Right renal pelvis (tissue), 4 donors: ENCODE measurements at regions not wholly inside any gene's neighbourhood (a gene's known extent, or its start where the extent isn't known, plus 50 kb on each side); places are given as distances from the start of the nearest gene placed in this dataset.
"Not testable (repeated sequence)": the region's sequence is repeated elsewhere in the genome, so short reads cannot be mapped to it uniquely, and the experiment has no call there.

ENCODE experiments used
- DNase-seq, 4 donors: peaks; one replicate each; pipeline ENCODE4 v3.0.0-alpha.2; 2013; ENCODE audit warnings: low read depth in 4 of 4, low spot score in 3 of 4, missing footprints in 1 of 4

DNA sequence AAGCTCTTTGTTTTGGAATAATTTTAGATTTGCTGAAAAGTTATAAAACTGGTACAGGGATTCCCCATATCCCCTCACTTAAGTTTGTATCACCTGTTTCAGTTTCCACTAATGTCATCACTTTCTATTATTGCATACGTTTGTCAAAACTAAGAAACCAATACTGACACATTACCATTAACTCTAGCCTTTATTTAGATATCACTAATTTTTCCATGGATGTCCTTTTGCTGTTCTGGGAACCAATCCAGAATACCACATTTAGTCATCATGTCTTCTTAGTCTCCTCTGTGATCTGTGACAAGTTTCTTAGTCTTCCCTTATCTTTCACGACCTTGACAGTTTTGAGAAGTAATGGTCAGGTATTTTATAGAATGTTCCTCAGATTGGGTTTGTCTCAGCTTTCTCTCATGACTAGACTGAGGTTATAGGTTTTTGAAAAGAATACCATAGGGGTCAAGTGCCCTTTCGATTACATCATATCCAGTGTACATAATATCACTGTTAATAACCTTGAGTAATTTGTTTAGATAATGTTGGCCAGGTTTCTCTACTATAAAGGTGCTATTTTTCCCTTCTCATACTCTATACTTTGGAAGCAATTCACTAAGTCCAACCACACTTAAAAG is 51.9 kb upstream of the NMUR2 start:
- no peak for DNase-seq

DNA sequence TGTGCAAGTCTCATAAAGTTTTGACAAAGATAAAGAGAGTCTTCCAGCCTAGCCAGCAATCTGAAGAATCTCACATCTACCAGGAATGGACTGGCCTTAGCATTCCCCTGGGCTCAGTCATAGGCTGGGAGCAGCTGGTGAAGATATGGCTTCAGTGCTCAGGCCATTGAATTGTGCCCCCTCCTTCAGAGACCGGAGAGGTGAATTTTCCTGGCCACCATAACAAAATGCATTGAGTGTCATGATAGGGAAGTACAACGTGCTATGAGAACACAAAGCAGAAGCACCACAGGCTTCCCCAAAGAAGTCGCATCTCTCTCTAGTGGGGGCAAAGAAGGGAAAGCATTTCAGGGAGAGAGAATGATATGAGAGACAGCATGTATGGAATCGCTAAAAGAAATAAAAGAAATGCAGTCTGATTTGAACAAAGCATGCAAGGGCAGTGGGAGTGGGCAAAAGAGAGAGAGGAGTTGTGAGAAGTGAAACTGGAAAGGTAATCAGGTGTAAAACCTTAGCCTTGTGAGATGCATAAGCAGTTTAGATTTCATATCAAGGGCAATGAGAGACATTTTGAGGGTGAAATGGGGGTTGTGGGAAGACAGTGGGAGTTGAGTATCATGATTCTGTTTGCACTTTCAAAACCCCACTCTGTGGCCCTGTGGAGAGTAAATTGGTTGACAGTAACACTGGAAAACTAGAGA is 57.1 kb upstream of the NMUR2 start:
- peak in 2 of 4 donors; percentile 1 to 3 for DNase-seq

DNA sequence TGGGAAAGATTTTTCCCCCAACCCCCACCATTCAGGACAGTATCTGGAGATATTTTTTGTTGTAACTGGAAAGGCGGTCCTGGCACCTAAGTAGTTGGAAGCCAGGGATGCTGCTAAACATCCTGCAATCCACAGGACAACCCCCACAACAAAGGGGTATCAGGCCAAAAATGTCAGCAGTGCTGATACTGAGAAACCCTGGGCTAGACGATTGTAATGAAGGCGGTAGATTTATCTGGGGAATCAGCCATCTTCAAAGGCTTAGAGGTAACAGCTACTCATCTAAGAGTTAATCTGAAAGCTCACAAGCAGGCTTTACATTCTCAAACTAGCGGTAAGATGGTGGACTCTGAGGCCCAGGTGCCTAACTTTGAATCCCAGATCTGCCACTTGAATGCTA is 59.0 kb upstream of the NMUR2 start:
- no peak for DNase-seq

DNA sequence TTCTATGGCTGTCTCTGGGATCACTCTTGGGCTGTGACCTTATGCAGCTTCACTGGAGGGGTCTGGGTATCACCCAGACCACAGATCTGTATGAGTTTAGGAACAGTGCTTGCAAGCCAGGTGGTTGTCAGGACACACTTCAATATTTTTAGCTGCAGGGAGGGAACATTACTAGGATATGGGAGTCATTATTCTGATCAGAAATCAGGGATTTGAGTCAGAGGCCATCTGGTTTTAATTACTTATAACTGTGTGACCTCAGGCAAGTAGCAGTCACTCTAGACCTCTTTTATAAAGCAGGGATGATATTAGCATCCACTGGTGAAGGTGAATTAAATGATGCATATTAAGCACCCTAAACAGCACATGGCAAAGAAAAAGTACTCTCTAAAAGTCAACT is 60.1 kb upstream of the NMUR2 start:
- no peak for DNase-seq

DNA sequence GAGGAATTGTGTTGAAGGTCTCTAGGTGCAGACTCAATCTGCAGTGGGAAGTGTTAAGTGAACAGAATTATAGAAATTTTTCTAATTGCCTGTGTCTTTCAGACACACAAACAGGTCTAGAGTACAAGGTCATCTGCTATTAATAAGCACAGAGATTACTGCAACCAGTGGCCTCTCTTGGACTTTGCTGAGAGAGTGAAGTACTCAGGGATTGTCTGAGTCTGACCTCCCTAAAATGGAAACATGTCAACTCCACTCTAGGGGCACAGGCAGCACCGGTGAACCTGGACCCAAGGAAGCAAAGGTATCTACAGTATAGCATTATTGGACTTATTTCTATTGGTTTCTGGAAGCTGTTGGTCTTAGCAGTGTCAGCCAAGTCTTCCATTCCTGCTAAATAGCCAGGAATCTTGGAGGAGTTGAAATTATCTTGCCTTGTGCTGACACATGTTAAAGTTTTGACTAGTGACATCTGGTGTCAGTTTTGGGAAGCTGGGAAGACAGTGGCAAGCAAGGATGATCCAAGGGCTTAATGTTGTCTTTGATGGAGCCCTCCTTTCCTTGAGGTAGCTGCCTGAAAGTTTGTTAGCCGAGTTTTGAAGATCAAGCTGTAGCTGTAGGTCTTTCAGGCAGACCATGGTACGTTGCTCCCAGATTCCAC is 61.1 kb upstream of the NMUR2 start:
- no peak for DNase-seq

DNA sequence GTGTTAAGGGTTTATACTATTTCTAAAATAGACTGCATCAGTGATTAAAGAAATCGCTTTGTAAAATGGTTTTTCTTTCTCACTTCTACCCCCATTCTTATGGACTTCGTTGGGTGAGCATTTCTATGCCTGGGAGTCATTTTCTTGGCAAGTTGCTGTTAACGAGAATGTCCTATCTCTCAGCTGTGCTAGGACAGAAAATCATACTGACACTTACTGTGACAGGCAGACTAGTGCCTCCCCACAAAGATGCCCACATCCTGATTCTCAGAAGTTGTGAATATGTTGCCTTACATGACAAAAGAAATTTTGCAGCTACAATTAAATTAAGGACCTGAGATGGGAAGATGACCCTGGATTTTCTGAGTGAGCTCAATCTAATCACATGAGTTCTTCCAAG is 65.1 kb upstream of the NMUR2 start:
- no peak for DNase-seq

DNA sequence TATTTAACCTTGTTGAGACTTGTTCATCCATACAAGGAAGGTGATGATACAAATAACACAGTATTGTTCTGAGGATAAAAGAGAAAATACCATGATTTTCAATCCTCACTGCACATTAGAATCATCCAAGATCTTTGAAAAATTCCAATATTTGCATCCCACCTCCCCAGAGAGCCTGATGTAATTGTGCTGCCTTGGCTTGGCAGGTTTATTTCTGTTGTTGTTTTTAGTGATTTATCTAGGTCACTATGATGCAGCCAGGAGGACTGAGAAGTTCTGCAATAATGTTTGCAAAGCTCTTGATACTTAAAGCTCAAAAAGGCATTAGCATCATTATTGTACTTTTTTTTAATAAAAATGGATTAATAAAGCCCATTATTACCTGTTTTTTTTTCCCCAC is 67.0 kb upstream of the NMUR2 start:
- DNase-seq, result no peak

DNA sequence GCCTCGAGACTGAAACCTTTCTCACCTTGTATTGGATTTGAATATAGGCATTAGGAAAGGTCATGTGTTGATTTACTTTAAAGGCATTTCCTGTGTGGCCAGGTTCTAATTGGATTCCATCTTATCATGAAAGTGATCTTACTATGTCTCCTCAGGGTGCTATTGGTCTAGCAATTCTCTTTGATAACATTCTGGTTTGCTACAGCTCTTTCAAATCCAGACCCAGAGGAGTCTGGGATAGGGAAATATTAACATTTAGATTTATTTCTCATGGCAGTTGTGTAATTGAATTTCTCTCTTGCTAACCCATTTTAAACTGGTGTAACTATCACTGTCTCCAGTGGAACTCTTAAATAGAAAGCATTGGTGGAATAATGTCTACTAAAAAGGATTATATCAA is 69.9 kb upstream of the NMUR2 start:
- no peak for DNase-seq

DNA sequence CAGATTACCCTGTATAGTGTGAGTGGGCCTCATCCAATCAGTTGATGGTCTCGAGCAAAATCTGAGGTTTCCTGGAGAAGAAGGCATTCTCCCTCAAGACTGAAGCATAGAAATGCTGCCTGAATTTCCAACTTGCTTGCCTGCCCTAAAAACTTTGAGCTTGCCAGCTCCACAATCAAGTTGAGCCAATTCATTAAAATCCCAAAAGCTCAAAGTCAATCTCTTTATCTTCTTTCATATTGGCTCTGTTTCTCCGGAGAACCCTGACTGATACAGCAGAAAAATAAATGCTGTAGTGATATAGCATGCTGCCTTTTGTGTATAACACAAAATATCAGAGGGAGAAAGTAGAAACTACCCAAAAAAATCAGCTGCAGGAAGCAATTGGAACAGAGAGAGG is 72.5 kb upstream of the NMUR2 start:
- DNase-seq, result no peak

DNA sequence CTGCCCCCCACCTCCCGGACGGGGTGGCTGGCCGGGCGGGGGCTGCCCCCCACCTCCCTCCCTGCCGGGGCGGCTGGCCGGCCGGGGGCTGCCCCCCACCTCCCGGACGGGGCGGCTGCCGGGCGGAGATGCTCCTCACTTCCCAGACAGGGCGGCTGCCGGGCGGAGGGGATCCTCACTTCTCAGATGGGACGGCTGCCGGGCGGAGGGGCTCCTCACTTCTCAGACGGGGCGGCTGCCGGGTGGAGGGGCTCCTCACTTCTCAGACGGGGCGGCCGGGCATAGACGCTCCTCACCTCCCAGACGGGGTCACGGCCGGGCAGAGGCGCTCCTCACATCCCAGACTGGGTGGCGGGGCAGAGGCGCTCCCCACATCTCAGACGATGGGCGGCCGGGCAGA is 74.8 kb upstream of the NMUR2 start:
- not testable (repeated sequence) for DNase-seq

DNA sequence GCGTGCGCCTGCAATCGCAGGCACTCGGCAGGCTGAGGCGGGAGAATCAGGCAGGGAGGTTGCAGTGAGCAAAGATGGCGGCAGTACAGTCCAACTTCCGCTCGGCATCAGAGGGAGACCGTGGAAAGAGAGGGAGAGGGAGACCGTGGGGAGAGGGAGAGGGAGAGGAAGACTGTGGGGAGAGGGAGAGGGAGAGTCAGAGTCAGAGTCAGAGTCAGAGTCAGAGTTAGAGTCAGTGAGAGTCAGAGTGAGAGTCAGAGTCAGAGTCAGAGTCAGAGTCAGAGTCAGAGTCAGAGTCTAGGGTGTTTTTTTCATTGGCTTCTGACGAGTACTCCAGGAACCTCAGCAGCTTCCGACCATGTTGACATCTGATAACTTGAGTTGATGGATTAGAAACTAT is 75.6 kb upstream of the NMUR2 start:
- DNase-seq, result not testable (repeated sequence)

DNA sequence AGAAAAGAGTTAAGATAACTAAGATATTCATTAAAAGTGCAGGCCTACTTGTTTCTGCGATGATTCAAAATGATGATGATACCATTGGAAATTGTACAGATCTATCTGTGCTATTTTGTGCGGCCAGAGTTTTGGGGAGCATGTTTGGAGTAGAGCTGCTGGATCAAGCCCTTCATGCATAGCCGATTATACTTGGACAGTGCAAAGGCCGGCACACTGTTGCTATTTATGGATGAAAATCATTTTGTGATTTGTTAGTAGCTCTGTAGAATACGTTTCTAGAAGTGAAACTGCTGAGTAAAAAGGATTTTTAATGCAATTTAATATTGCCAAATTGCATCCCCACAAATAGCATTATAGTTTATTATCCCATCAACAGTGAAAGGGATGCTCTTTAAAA is 82.1 kb upstream of the NMUR2 start:
- no peak for DNase-seq

DNA sequence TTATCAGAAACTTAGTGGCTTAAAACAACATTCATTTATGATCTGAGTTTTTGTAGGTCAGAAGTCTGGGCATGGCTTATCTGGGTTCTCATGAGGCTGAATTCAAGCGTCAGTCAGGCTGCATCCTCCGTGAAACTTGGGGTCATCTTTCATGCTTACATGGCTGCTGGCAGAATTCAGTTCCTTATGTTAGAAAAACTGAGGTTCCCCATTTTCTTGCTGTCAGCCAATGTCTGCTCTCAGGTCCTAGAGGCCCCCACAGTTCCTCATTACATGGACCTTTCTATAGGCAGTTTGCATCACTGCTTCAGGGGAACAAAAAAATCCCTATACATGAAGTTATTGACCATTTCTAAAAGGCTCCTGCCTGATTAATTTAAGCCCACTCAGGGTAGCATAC is 83.8 kb upstream of the NMUR2 start:
- no peak for DNase-seq

DNA sequence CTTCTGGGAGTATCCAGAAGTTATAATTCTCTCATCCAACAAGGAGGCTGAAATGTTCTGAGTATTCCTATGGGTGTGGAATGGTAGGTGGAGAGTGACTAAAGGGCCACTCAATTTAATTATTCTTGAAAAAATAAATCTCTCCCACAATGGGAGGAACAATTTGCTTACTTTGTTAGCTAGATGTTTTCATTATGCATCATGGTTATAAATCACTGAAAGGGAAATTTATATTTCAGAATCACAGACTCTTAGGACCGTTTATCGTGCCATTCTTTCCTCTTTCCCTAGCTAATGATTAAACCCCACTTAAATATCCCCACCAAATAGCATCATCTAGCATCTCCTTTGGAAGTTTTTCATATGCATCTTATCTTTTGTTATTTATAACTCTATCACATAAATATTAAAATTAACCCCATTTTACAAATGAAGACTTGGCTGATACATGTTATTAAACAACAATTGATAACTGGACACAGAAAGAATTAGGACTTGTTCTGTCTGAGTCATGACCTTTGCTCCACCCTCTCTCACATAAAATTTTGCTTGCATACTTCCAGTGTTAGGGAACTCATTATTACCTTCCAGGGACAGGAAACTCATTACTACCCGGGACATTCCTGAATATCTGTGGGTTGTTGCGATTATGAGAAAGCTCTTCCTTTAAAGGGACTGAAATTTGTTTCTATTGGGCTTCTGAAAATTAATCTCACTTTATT is 94.9 kb upstream of the NMUR2 start:
- DNase-seq, result no peak

DNA sequence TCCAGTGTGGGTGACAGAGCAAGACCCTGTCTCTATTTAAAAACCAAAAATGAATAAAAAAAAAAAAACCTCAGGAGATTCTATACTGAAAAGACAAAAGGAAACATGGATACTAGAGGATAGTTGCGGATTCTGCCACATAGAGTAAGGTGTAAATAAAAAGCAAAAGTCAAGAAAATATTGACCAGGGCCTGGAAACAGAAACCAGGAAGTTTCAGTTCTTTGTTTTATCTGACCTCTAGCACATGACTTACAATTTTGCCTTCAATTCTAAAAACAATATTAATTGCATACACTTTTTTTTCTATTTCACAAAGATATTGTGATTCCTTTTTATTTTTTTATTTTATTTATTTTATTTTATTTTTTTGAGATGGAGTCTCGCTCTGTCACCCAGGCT is 96.2 kb upstream of the NMUR2 start:
- DNase-seq, result no peak

DNA sequence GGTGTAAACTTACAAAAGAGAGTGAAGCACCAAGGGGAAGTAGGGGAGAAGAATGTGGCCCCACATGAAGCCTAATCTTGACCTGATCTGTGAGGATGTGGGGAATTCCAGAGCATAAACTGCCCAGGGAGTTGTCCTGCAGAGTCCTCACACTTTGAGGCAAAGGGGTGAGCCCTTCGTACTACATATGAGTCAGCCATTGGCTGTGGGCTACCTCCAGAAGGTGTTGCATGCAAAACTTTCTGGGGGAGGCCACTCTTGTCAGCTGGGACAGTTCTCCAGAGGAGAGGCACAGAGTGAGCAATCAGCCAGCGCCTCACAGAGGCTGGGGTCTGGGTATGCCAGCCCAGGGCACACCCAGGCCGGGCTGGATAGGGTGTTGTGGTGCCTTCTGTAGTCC is 98.1 kb upstream of the NMUR2 start:
- DNase-seq, result no peak

DNA sequence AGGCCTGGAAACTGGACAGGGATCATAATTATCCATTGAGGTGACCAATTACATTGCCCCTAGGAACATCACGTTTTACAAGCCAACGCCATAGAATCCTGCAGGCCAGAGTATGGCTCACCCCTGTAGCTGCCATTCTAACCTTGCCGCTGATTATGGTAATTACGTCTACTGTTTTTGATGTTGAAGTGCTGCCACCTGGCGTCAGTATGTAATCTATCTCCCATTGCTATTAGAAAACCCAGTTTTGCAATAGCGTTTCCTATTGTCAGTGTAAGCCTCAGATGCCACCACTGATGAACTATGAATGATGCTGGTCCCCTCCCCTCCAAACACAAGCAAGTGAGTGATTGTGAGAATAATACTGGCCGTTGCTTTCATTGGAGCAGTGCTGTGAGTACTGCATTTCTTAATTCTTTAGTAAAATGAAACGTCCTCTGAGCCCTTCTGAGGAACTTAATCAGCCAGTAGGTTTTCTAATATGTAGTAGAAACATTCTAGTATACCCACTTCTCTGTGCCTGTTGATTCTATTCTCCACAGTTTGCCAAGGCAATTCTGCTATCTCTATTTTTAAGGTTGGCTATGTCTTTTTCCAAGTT is 100.5 kb upstream of the NMUR2 start:
- DNase-seq, result peak in 3 of 4 donors; percentile 14 to 21 (median 20)

DNA sequence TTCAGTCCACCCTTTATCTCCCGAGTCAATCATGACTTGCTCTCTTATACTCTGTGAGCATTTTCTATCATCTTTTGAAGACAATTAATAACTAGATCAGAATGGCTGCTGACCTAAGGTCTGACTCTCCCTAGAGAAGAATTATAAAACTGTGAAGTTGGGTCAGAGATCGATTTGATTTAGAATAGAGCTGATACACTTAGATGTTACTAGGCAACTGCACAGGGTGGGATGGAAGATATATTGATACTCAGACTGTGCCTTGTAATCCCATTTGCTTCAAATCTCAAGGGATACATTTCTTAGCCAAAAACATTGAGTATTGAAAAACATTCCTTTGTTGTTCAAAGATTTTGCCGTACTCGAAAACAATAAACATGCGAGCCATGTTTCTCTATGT is 106.0 kb upstream of the NMUR2 start:
- no peak for DNase-seq

DNA sequence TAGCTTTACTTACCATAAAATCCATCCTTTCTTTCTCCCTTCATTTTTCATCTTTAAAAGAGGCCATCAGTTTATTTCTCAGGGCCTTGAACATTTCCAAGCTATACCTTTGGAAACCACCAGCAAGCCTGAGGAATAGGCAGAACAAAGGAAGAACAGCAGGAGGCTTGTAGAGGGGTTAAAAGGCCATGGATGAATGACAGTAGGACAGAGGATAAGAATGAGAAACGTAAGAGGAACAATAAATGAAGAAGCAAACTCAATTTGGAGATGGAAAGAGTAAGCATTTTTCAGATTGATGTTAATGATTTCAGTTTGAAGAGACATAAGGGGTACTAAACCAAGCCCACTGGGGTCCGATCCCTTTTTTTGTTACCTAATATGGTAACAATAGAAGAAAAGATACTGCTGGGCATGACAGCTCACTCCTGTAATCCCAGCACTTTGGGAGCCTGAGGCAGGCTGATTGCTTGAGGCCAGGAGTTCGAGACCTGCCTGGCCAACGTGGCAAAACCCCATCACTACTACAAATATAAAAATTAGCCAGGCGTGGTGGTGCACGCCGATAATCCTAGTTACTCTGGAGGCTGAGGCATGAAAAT is 106.6 kb upstream of the NMUR2 start:
- DNase-seq, result no peak

DNA sequence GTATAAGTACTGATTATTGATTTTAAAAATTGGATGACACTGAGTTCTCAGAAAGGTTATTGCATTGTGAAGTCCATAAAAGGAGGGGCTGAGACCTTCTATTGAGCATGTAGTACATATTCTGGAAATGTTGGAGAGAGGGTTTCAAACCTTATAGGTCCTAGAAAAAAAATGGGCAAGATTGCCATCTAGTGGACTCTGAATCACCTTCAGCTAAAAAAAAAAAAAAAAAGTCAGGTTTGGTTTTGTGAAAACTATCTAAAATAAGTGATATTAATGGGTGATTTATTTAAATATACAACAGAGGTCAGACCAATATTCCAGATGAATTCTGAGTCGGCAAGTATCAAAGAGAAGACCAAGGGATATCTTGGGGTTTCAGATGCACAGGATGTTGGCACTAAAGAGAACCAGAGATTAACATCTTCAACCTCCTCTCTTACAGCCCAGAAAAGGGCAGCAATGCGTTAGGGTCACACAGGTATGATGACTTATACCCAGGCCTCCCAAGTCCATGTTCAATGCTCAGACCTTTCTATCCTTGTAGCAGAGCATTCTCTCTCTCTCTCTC is 109.8 kb upstream of the NMUR2 start:
- peak in 2 of 4 donors; percentile 10 to 13 for DNase-seq
